Erythroblast (primary cell): ENCODE measurements at regions not wholly inside any gene's neighbourhood (a gene's known extent, or its start where the extent isn't known, plus 50 kb on each side); places are given as distances from the start of the nearest gene placed in this dataset.

ENCODE experiments used
- GATA1 ChIP-seq: IDR thresholded peaks from 2 replicates; pipeline ENCODE4 v1.6.1; 2011; ENCODE audit warnings: low read depth, mild to moderate bottlenecking, control low read depth, low read length, moderate library complexity
- POLR2A ChIP-seq: IDR thresholded peaks from 2 replicates; pipeline ENCODE4 v1.6.1; 2011; ENCODE audit warnings: mild to moderate bottlenecking, low read length

DNA sequence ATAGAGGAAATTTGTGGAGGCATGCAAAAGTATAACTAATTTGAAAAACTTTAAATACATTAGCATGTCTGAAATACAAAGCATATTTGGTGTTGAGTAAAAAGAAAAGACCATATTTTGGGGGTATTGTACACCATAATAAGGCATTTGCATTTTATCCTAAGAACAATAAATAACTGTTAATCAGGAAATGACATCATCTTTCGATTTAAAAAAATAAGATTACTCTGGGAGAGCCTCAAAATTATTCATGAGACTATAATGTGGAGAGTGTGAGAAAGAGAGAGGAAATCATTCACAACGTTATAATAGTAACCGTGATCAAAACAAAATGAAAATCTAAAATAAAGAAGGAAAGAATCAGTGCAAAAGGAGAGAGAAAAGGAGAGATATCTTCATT is 712.3 kb upstream of the POT1 start:
- TF ChIP-seq POLR2A (no peak), GATA1 (no peak)
